HG03460 (cell line): ENCODE measurements at regions not wholly inside any gene's neighbourhood (a gene's known extent, or its start where the extent isn't known, plus 50 kb on each side); places are given as distances from the start of the nearest gene placed in this dataset.
"Not testable (repeated sequence)": the region's sequence is repeated elsewhere in the genome, so short reads cannot be mapped to it uniquely, and the experiment has no call there.

ENCODE experiments used
- ATAC-seq: cut with Tn5 transposase; IDR thresholded peaks from one replicate; pipeline ENCODE4 v1.9.1; 2021; ENCODE audit not compliant: unreplicated experiment

DNA sequence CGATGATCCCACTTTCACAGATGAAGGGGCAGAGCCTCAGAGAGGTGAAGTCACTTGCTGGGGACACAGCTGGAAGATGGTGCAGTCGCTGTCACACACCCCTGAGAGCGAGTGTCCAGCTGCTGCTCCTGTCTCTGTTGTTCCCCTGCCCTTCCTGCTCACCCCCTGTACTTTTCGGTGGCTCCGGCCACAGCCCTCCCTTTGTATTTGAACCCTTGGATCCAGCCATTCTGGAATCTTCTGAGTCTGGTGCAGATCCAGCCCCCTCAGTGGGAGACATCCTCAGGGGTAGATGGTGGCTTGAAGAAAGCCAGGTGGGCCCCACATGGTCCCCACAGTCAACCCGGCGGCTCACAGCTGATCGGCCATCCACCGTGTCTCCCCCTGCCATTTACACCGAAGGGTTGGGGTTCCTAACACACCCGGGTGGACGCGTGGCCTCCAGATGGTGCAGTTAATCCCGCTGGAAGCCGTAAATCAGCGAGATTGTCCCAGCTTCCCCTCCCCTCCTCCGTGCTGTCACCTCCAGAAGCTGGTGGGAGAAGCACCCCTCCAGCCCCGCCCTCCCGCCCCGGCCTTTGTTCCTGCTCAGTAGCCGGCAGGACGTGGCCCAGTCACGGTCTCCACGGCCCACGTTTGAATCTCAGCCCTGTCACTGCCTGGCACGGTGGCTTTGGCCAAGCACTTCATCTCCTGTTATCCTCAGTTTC is 204.8 kb downstream of the C9orf50 start:
- ATAC-seq: no peak

GRCh38 chr9:129414993-129415941 is 205.6 kb downstream of the C9orf50 start:
- no peak for ATAC-seq

DNA sequence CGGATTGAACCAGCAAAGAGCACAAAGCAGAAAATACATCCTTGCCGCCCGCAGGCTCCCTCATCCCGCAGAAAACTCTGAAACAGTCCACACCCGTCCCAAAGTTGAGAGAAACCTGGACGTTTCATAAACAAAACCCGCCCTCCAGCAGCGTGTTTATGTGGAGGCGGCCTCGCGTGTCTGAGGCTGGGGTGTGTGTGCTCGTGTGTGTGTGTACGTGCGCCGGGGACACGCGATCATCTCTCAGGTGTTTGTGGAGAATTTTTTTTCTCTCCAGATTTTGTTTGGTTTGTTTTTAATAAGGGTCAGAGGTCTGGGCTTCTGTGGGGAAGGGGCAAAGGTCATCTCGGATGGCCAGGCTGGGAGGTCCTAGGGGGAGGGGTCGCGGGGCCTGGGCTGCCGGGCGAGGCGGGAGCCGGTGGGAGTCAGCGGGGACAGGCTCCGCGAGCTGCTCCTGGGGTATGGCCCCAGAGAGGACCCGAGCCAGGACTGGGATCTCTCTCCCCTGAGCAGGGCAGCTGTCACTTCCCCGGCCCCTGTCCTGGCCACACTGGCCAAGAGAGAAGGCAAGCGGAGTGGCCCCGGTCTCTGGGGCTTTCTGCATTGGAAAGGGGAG is 206.4 kb downstream of the C9orf50 start:
- no peak for ATAC-seq

DNA sequence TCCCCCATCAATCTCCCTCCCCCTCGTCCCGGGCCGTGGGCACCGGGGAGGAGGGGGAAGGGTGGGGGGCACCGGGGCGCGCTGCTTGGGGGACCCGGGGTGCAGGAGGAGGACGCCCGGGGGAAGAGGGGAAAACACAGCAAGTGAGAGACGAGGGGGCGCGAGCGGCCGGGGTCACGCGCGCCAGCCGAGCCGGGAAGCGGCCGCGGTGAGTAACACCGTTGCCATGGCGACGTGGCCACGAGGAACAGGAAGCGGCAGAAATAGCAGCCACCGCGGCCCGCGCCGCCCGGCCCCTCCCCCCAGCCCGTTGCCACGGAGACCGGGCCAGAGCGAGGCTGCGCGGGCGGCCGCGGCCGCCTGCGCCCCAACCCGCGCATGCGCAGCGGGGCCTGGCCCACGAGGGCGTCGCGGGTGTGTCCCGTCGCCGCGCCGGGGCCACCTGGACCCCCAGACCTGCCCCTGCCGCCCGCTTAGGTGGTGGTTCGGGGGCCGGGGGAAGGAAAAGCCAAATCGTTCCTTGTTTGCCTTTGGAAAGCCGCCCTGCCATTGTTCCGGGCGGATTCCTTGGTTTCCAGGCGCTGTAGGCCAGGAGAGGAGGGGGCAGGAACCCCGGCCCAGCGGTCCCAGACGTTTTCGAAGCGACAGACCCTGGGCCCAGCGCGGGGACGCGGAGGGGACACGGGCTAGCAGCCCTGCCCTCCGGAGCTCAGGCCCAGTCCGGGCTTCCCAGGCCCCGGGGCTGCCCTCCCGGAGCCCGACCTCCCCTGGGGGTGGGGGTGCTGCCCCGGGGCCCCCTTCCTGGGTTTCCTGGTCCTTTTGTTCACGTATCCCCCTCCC is 207.1 kb downstream of the C9orf50 start:
- peak; percentile 73 for ATAC-seq

- ATAC-seq: peak; percentile 22
Observed at GRCh38 chr9:129412814-129413536, 207.9 kb downstream of the C9orf50 start.

DNA sequence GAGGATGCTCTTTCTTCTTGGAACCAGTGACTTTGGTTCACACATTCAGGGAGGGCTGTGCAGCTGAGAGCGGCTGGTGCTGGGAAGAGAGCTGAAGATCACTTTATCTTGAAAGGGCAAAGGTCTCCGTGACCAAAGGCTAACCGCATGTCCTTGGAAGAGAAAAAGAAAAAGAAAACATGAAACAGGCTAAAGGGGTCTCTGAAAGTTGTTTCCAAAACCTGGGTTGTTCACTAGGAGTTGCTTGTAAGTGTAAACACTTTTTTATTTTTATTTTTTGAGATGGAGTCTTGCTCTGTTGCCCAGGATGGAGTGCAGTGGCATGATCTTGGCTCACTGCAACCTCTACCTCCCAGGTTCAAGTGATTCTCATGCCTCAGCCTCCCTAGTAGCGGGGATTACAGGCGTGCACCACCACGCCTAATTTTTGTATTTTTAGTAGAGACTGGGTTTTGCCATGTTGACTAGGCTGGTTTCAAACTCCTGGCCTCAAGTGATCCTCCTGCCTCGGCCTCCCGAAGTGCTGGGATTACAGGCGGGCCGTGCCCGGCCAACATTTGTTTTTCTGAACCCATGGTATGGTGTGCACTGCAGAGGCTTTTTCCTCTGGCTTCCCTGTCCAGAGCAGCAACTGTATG is 208.6 kb downstream of the C9orf50 start:
- ATAC-seq: not testable (repeated sequence)

DNA sequence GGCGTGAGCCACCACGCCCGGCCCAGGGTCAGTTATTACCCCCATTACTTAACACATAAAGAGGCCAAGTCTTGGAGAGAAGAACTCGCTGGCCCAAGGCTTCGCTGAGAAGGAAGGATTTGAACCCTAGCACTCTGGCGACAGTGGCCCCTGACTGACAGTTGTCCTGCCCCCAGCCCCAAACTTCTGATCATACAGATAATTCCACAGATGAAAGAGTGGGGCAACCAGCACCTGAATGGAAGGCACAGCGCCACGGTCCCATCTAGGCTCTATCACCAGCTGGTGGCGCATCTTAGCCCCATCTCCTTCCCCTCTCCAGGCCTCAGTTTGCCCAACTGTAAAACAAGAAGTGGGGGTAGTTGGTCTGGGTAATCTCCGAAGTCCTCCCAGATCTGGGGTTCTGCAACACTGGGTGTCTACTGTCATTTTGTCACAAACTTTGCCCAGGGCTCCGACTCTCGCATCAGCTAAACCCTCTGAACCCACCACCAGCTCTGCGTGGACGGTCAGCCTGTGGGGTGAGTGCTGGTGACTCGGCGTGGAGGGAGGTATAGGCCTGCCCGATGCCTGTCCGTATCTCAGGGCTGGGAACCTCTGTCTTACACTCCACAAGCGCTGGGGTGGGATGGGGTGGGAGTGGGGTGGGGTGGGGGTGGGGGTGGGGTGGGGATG is 209.3 kb downstream of the C9orf50 start:
- no peak for ATAC-seq

DNA sequence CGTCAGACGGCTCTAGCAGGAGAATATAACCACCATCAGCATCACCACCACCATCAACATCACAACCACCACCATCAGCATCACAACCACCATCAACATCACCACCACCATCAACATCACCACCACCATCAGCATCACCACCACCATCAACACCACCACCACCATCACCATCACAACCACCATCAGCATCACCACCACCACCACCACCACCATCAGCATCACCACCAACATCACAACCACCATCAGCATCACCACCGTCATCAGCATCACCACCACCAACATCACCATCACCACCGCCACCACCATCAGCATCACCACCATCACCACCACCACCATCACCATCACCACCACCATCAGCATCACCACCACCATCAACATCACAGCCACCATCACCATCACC is 210.7 kb downstream of the C9orf50 start:
- no peak for ATAC-seq

DNA sequence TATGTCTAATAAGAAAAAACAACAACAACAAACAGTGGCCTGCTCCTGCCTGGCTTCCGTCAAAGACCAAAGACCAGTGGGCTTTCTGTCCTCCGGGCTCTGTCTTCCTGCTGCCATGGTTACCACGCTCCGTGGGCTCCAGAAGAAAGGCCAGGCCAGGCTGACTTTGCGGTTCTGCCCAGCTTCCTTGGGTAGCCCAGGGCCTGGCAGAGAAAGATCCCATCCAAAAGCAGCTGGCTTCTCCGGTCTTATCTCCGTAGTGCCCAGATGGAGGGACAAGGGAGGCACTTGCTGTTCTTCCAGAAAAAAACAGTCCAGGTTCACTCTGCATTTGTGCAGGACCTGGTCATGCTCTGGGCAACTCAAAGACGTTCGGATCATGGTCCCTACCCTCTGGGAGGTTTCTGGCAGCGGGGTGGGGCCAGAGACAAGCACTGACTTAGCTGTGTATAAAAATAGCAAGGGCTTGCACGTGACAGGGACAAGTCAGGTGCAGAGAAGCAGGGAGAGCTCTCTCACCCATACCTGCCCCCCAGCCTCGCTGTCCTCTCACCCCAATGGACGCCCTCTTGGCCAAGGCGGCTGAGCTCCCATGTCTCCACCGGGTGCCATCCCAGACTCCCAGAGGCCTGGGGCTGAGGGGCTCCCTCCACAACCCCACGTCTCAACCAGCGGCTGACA is 212.2 kb downstream of the C9orf50 start:
- no peak for ATAC-seq

DNA sequence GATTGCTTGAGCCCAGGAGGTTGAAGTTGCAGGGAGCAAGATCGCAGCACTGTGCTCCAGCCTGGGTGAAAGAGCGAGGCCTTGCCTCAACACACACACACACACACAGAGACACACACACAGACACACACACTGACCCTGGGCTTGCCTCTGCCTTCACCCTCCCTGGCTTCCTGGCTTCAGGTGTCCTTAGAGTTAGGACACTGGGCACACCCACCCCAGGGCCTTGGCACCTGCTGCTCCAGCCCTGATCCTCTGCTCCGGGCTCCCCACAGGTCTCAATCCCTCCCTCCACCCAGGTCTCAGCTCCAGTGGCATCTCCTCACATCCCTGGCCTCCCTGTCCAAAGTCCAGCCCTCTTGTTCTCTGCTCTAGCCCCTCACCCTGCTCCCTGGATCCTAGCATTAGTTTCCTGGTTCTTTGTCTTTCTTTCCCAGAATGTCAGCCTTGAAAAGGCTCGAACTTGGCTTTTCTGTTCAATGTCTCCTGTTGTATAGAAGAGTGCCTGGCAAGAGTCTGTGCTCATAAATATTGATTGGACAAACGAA is 212.9 kb downstream of the C9orf50 start:
- no peak for ATAC-seq

DNA sequence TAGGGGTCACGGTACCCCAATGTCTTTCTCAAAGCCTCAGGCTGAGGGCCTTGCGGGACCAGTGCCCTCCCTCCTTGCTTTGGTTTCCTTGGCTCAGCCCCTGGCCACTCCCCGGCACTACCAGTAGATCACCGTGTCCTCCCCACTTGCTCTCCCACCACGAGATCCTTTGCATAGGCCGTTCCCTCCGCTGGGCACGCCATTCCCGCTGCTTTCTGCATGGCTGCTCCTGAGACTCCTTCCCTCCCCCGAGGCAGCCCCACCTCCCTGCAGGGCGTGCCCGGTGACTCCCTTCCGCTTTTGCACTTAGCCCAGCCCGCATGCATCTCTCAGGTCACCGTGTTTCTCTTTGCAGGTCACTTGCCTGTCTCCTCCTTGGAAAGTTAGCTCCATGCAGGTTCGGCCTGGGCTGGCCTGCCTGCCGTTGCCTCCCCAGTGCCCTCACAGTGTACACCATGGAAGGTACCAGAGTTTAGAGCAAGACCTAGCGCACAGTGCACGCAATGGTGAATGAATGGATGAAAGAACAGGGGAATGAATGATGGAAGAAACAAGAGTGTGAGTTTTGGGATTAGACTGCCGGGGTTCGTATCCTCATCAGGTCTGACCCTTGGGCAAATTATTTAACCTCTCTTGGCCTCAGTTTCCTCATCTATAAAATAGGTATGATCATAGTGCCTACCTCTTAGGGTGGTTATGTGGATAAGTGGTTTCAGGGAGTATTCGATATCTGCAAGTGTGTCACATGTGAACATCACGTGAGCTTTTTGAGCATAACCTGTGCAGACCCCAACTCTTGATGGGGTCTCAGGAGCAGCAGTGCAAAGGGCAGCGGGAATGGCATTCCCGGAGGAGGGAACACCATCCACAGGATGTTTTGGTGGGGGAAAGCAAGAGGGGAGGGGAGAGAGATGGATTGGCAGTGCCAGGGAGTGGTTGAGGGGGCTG is 214.3 kb downstream of the C9orf50 start:
- no peak for ATAC-seq

- ATAC-seq: no peak
Observed at GRCh38 chr9:129405827-129406213, 215.1 kb downstream of the C9orf50 start.

DNA sequence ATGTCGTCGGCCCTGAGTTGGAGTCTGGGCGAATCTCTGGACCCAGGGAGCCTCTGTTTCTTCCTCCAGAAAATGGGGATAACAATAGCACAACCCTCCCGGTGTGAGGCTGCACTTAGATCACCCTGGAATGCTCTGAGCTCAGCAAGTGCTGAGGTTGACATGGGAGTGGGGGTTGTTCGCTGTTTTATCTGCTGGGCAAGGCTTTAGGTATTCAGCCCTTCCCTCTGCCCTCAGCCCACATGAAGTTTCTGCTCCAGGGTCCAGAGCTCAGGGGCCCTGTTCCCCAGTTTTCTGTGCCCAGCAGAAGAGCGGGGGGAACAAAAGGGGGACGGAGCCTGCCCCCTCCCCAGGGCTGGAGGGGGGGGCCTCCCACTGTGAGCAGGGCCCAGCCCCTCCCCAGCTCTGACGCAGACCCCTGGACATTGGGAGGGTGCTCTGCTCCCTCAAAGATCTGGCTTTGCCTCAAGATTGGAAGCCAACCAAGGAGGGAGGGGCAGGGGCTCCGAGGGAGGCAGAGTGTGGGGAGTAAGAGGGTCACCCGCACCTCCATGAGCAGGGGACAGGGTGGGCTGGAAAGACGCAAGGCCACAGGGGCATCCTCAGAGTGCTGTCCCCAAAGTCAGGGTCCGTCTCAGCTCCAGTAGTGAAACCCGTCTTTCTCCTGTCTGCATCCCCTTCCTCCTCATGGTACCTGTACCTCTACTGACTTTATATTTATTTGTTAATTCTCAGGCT is 215.6 kb downstream of the C9orf50 start:
- ATAC-seq: no peak

GRCh38 chr9:129404621-129405020 is 216.3 kb downstream of the C9orf50 start:
- ATAC-seq: no peak

GRCh38 chr9:129403779-129404620 is 216.9 kb downstream of the C9orf50 start:
- no peak for ATAC-seq
